Activated naive CD4-positive, alpha-beta T cell treated with anti-CD3 and anti-CD28 coated beads, Interleukin-2, amount 50 U/mL, for 72 hours (primary cell): ENCODE measurements at regions not wholly inside any gene's neighbourhood (a gene's known extent, or its start where the extent isn't known, plus 50 kb on each side); places are given as distances from the start of the nearest gene placed in this dataset.
A peak's percentile ranks its signal among the peaks of the same experiment; 100 is the strongest.

Experiments used
- ATAC-seq, 2 donors: fragments of 150-1000 bp; cut with Tn5 transposase; 2 replicates each; pipeline ENCODE4 v1.10.0; 2021; ENCODE audit warnings: mild to moderate bottlenecking in 2 of 2, moderate library complexity in 2 of 2
- DNase-seq, 2 donors: peaks; one replicate each; pipeline ENCODE4 v3.0.0; 2021 to 2022; ENCODE audit warnings: low spot score in 2 of 2
- H3K27ac Mint-ChIP-seq, 2 donors: one replicate each; pipeline ENCODE4 v1.8.0; 2022; ENCODE audit warnings: mild to moderate bottlenecking in 2 of 2, mixed read lengths in 2 of 2
- H3K36me3 Mint-ChIP-seq, 2 donors: one replicate each; pipeline ENCODE4 v1.8.0; 2022; ENCODE audit warnings: mixed read lengths in 2 of 2
- H3K9me3 Mint-ChIP-seq, 2 donors: one replicate each; pipeline ENCODE4 v1.8.0; 2022; ENCODE audit warnings: mixed read lengths in 2 of 2

DNA sequence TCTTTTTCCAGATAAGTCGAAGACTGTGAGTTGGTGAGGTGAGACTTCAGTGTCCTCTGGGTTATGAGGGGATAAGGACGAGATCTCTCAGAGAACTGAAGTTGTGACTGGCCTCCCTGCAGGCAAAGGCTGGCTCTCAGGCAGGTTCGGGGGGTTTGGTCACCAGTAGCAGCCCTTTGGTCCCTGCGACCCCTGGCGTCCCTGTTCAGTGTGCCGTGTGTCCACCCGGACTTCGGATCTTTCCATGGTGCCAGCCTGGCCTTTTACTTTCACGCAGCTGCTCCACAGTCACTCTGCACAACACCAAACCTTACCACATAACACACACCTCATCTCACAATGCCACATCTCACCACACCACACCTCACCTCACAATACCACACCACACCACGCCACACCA is 131.9 kb downstream of the ERMARD start:
- Mint-ChIP-seq H3K9me3 (no peaks in the 10 kb centered on the region), H3K36me3 (no peaks in the 10 kb centered on the region), H3K27ac (no peak overlapping the region)
- DNase-seq (no peak), ATAC-seq (no peak)

DNA sequence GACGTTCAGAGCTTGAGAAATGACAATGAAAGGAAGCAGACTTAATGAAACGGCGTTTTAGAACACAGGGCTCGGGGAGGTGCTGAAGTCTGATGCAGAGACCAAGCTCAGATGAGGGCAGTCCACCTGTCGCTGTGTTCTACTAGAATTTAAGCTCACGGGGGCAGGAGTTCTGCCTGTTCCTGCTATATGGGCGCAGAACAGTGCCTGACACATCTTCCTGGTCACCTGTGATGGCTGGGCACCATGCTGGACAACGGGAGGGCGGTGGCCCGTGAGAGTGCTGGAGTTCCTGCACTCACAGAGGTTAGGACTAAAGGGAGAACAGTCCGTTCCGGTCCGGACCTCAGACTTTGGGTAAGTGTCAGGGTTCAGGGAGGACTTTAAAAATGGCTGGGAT is 130.6 kb downstream of the ERMARD start:
- Mint-ChIP-seq H3K9me3 (no peaks in the 10 kb centered on the region), H3K27ac (no peak overlapping the region), H3K36me3 (no peaks in the 10 kb centered on the region)
- DNase-seq: no peak
- ATAC-seq: no peak

DNA sequence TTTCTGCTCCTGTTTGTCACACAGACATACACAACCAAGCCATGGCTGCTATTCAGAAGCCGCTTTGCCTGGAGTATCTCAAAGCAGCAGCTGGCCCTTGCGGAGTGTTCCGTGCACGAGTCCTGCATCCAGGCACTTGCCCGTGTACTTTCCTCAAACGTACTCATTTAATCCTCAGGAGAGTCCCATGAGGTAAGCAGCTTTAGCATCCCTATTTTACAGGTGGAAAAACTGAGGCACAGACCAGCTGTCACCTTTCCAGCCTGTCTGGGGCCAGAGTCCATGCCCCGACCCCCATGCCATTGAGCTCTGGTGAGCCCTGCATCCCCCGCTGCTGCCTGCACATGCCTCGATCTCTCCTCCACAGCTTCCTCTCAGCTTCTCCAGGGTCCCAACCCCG is 130.0 kb downstream of the ERMARD start:
- Mint-ChIP-seq H3K9me3 (no peaks in the 10 kb centered on the region), H3K36me3 (no peaks in the 10 kb centered on the region)
- no peak for ATAC-seq

DNA sequence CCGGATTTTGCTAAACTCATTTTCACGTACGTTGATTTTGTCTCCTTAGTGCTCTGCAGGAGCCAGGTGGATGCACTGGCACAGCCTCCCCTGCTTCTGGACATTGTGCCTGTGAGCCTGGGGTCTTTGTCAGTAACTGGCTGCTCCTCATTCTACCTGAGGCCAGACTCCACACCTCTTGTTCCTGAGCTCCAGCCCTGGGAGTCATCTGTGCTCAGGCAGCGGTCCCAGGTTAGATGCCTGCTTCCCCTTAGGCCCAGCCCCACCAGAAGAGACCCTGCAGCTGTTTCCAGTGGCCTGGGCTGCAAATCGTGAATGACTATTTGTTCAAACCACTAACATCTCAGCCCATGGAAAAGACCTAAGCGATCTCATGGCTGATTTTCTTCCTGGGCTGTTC is 129.1 kb downstream of the ERMARD start:
- ATAC-seq (no peak), DNase-seq (no peak)
- peaks cover 0 to 4% of the 10 kb centered on the region in 2 donors for H3K36me3 Mint-ChIP-seq
- no peaks in the 10 kb centered on the region for H3K9me3 Mint-ChIP-seq
- H3K27ac Mint-ChIP-seq: no peak overlapping the region

More for the DNA sequence above, 130.0 kb downstream of the ERMARD start:
- no peak for DNase-seq
- no peak overlapping the region for H3K27ac Mint-ChIP-seq

DNA sequence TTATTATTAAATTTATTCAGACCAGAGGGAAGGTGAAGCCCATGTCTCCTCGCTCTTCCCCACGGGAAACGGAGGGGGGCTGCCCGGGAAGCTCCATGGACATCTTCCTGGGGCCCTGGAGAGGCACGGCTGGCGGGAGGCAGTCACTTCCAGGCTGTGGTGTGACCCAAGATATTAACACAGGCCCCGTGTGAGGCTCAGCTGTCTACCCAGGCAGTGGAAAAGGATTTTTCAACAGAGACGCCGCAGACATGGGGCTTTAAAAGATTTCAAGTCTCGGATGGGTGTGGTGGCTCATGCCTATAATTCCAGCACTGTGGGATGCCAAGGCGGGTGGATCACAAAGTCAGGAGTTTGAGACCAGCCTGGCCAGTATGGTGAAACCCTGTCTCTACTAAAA is 117.9 kb downstream of the ERMARD start:
- Mint-ChIP-seq H3K36me3 (no peaks in the 10 kb centered on the region), H3K9me3 (peaks cover 0 to 10% of the 10 kb centered on the region in 2 donors), H3K27ac (no peak overlapping the region)
- DNase-seq (peak in 1 of 2 donors; percentile 28), ATAC-seq (no peak)

DNA sequence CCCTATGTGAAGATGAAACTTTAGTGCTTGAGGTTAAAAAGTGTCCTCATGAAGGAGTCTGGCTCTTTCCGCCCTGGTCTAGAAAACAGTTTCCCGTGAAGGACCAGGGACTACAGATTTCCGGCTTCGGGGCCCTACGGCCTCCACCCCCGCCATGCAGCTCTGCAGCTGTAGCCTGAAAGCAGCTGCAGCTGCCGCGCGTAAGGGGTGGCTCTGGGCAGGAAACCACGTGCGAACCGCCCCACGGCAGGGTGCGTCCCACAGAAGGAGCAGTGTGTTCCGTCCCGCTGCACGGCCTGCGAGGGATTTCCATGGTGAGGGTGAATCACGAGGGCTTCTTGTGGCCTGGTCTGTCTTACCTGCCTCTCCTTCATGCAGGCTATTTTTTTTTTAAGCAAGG is 117.0 kb downstream of the ERMARD start:
- H3K27ac Mint-ChIP-seq: no peak overlapping the region
- peaks cover 0 to 15% of the 10 kb centered on the region in 2 donors for H3K9me3 Mint-ChIP-seq
- ATAC-seq (peak; percentile 64 to 75), DNase-seq (peak; percentile 18 to 50)
- H3K36me3 Mint-ChIP-seq: no peaks in the 10 kb centered on the region

DNA sequence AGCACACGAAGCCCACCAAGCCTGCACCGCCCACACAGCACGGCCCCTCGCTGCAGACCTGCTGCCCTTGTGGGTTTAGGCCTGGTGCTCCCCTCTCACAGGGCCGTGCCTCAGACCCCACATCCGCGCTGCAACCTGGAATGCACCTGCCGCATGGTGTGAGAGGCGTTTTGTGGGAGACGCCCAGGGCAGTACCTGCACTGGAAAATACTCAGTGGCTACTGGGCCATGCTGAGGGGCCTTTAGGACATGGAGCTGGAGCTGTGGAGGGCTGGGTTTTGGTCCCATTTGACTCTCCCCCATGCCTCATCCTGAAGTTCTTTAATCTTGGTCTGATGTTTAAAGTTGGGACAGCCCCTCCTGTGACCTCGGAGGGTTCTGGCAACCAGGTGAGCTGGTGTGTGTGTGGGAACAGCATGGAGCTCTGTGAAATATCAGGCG is 116.3 kb downstream of the ERMARD start:
- DNase-seq: peak in 1 of 2 donors; percentile 20
- Mint-ChIP-seq H3K27ac (no peak overlapping the region), H3K36me3 (no peaks in the 10 kb centered on the region), H3K9me3 (peaks cover 0 to 15% of the 10 kb centered on the region in 2 donors)
- no peak for ATAC-seq

DNA sequence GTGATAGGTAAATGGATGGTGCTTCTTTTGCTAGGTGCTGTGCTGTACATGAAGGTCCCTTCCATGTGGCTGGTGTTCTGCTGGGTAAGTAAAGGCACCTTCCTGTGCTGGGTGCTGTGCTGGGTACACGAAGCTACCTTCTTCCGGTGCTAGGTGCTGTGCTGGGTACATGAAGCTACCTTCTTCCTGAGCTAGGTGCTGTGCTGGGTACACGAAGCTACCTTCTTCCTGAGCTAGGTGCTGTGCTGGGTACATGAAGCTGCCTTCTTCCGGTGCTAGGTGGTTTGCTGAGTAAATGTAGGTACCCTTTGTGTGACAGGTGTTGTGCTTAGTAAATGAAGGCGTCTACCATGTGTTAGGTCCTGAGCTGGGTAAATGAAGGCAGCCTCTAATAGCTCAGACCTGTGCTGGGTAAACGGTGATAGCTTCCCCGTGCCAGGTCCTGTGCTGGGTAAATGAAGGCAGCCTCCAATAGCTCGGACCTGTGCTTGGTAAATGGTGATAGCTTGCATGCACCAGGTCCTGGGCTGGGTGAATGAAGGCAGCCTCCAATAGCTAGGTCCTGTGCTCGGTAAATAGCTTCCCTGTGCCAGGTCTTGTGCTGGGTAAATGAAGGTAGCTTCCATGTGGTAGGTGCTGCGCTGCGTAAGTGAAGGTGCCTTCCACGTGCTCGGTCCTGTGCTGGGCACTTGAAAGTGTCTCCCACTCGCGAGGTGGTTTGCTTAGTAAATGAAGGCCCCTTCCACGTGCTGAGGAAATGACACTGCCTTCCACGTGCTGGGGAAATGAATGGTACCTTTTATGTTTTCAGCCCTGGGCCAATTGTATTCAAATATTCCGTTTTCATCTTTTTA is 115.5 kb downstream of the ERMARD start:
- H3K9me3 Mint-ChIP-seq: peaks cover 0 to 10% of the 10 kb centered on the region in 2 donors
- ATAC-seq (no peak), DNase-seq (no peak)
- no peak overlapping the region for H3K27ac Mint-ChIP-seq
- no peaks in the 10 kb centered on the region for H3K36me3 Mint-ChIP-seq

DNA sequence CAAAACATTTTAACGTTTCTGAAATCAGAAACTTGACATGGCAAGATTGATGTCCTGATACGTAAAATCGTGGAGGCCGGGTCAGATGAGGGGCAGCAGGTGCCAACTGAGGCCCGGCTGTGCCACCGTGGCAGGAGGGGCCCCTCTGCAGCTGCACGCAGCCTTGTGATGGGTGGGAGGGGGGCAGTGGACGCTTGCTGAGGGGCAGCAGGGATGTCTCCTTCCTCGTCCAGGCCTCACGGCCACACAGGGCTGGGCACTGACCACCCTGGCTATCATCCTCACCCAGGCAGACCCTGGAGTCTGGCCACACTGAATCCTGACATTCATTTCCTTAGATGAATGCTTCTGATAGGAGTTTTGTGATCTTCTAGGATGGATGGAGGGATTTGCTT is 114.7 kb downstream of the ERMARD start:
- no peak for ATAC-seq
- no peaks in the 10 kb centered on the region for H3K36me3 Mint-ChIP-seq
- DNase-seq: no peak
- H3K9me3 Mint-ChIP-seq: peaks cover 0 to 10% of the 10 kb centered on the region in 2 donors
- no peak overlapping the region for H3K27ac Mint-ChIP-seq

DNA sequence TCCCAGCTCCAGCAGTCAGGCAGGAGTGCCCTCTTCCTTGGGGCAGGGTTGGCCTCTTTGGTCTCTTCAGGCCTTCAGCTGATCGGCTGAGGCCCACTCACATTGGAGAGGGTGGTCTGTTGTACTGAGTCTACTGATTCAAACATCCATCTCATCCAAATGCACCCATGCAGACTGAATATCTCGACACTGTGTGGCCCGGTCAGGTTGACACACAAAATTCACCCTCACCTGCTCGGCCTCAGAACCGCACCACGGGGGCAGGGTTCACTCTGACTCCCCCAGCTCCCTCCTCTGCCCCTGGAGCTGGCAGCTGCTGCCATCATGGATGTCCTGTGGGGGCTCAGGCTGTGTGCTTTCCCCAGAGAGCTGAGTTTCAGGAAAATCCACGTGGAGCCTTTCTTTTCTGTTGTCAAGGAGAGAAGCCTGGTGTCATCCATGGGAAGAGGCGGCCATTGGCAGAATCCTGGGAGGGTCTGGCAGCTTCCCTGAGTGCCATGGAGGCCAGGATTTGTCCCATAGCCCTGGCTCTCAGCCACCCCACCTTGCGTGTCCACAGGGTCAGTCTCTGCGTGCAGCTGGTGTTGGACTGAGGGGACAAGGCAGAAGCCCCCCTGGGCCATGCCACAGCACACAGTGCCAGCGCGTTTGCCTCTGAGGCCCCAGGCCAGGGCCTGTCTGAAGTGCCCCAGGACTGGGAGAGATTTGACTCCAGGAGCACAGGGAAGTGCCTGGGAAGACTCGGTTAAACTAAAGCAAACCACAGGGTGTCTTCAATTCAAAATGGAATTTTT is 114.1 kb downstream of the ERMARD start:
- H3K36me3 Mint-ChIP-seq: no peaks in the 10 kb centered on the region
- peak in 1 of 2 donors; percentile 34 for DNase-seq
- peaks cover 0 to 6% of the 10 kb centered on the region in 2 donors for H3K9me3 Mint-ChIP-seq
- H3K27ac Mint-ChIP-seq: no peak overlapping the region
- ATAC-seq: no peak

DNA sequence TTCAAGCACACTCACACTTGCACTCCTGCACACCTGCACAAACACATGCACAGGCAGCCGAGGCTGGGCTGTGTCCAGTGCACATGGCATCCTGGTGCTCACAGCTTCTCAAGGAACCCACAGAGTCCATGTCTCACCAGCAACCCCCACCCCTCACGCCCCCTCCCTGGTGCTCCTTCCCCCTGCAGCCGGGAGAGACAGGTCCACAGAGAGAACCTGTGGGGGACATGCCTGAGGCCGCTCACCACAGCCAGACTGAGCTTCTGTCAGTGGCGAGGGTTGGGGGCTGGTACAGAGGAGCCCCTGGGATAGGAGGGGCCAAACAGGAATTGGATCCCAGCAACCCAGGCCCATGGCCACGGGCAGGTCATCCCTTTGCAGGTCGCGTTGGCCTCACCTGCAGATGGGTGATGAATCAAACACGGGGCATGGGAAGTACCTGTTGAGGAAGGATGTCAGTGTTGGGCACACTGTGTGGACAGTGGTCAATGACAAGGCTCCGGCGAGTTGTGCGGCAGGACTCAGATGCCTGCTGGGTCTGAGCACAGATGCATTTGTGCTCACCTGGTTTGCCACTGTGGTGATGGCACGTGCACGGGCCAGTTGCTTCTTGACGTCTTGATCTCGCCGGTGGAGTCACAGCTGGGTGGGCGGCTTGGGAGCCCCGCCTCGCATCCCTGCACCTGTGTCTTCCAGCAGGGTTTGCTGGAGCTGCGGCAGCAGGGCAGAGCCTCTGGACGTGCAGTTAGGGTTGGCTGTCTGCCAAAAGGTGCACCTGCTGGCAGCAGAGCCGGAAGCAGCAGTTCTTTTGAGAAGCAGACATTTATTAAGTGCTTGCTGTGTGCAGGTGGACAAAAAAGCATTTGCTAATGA is 113.0 kb downstream of the ERMARD start:
- peak in 1 of 2 donors; percentile 25 for DNase-seq
- Mint-ChIP-seq H3K27ac (peak overlapping the region in 1 of 2 donors; percentile 22), H3K36me3 (no peaks in the 10 kb centered on the region), H3K9me3 (peaks cover 0 to 5% of the 10 kb centered on the region in 2 donors)
- ATAC-seq: no peak

DNA sequence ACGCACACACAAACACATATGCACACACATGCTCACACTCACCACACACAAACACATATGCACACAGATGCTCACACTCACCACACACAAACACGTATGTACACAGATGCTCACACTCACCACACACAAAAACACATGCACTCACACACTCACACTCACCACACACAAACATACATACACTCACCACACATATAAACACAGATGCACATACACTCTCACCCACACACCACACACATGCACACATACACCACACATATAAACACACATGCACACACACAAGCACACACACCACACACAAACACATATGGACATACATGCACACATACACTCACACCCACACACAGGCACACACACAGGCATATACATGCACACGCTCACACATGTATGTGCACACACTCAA is 112.3 kb downstream of the ERMARD start:
- H3K36me3 Mint-ChIP-seq: no peaks in the 10 kb centered on the region
- DNase-seq (no peak), ATAC-seq (no peak)
- H3K9me3 Mint-ChIP-seq: peaks cover 0 to 5% of the 10 kb centered on the region in 2 donors
- H3K27ac Mint-ChIP-seq: no peak overlapping the region

DNA sequence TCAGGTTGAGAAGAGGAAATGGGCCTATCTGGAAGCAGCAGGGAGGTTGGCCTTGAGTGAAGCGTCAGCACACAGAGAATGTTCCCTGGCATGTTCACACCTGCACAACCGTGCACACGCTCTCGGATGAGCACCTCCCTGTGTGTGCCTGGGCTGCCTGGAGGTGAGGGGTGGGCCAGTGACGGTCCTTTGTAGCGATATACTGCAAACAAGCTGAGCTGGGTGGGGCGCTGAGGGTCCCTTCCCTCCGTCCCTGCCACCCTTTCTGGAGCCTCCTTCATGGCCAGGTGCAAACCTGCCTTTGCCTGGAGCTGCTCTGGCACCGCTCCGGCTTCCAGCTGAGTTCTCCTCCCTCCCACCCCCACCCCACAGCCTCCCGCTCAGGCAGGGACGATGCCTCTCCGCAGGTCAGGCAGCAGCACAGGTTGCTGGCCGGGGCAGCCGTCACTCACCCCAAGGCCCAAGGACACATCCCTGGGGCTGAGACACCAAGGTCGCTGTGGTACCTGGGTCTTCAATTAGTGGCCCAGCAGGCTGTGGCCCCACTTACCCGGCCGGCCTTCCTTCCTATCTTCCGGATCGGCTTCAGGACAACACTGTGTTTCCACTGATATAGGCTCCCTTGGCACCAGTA is 111.6 kb downstream of the ERMARD start:
- Mint-ChIP-seq H3K36me3 (peaks cover 0 to under 1% of the 10 kb centered on the region in 2 donors), H3K9me3 (peaks cover 0 to 5% of the 10 kb centered on the region in 2 donors), H3K27ac (no peak overlapping the region)
- no peak for ATAC-seq
- DNase-seq: no peak

DNA sequence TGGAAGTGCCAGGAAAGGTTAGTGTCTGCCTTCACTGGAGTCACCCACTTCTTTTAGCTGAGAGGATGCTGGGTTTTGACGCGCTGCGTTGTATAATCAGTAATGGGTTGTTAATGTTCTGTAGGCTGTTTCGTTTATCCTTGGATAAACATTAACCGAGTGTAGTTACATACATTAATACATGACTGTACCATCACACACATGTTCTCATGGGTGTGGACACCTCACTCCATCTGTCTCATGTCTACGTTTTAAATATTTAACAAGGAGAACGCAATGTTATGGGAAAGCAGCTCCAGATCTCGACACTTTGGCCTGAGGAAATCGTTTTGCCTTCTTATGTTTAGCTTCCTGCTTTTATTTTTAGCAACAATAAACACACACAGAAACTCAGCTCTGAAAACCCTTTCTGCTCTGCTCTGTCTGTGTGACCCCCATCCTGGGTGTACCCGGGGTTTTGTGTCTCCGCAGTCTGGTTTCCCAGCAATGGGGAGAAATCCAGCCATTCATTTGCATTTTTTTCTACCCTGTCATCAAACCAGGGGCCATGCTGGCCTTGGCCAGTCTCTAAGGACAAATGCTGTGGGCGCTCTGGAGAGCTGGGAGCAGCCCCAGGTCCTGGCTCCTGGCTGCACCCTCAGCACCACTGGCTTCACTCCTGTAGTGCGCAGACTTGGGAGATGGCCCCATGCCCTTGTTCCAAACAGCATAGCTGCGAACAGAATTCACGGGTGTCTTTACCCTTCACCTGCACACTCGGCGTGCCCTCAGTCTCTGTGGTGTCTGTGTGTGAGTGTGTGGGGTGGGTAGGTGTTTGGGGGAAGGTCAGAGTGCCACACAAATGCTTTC is 110.8 kb downstream of the ERMARD start:
- Mint-ChIP-seq H3K36me3 (peaks cover 0 to 6% of the 10 kb centered on the region in 2 donors), H3K9me3 (peaks cover 0 to 5% of the 10 kb centered on the region in 2 donors), H3K27ac (no peak overlapping the region)
- ATAC-seq: no peak
- DNase-seq: no peak

DNA sequence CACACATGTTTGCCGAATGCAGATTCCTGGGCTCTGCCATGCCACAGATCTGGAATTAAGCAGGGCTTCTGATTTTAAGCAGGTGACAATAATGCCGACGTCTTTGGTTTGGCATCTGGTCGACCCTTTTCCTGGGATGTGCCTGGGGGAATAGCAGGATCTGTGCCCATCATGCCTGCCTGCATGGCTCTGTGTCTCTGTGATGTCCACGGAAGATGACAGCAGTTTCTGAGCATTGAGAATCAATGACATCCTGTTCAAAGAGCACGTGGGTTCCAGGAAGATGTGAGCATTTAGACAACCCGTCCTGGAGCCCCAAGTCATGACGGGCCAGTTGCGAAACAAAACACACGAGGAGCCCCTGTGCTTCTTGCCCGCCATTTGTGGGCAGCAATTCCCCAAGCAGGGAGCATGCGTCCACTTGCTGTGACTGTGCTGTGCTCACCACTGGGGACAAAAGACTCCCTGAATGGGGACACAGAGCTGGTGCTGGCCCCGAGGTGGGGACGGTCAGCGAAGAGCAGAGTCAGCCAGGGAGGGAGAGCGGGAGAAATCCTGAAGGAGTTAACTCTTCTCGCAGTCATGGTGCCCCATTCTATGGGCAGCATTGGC is 110.1 kb downstream of the ERMARD start:
- H3K9me3 Mint-ChIP-seq: peaks cover 0 to 5% of the 10 kb centered on the region in 2 donors
- DNase-seq: no peak
- H3K27ac Mint-ChIP-seq: peak overlapping the region in 1 of 2 donors; percentile 7
- peaks cover 0 to 10% of the 10 kb centered on the region in 2 donors for H3K36me3 Mint-ChIP-seq
- no peak for ATAC-seq
